GM18508 (cell line): ENCODE measurements at regions not wholly inside any gene's neighbourhood (a gene's known extent, or its start where the extent isn't known, plus 50 kb on each side); places are given as distances from the start of the nearest gene placed in this dataset.

Experiments used
- ATAC-seq: cut with Tn5 transposase; IDR thresholded peaks from one replicate; pipeline ENCODE4 v1.9.1; 2021; ENCODE audit warnings: moderate number of reproducible peaks; ENCODE audit not compliant: insufficient read depth, unreplicated experiment

DNA sequence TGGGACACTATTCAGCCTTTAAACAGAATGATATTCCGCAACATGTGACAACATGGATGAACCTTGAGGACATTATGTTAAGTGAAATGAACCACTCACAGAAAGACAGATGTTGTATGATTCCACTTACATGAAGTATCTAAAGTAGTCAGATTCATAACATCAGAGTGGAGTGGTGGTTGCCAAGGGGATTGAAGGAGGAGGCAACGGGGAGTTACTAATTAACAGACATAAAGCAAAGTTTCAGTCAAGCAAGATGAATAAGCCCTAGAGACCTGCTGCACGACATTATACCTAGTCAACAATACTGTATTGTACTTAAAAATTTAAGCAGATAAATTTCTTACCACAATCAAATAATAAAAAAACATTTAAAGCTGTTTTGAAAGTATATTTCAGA, 105.0 kb upstream of the NR0B1 start:
- peak; percentile 48 for ATAC-seq

DNA sequence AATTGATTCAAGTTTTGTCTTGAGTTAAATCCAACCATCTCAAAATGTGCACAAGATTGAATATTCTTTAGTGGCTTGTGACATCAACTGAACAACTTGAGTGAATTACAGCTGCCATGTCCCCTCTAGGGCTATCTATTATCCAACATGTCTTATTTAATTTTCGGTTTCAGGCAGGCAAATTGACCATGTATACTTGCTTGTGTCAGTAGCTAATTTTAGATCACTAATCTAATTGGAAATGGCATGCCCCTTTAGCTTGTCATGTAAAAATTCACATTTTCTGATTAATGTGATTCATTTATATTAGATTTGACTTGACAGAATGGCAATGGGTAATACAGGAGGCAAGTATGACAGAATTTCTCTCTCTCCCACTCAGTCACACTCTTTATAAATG, 93.2 kb upstream of the NR0B1 start:
- ATAC-seq = no peak

DNA sequence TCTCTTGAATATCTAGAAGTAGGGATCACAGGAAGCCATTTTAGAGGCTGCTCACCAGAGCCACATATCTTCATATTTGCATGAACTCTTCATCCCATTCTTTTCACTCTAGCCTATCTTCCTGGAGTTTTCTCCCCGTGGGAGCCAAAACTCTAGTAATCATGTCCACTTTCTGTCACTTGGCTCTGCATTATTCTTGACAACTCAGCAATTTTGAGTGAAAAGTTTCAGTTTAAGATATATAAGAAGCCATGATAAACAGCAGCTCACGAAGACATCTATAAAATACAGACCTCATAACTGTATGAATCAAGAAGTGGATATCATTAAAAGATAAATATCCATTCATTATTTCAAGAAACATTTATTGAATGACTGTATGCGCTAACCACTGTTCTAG, 79.1 kb upstream of the NR0B1 start:
- ATAC-seq = no peak

DNA sequence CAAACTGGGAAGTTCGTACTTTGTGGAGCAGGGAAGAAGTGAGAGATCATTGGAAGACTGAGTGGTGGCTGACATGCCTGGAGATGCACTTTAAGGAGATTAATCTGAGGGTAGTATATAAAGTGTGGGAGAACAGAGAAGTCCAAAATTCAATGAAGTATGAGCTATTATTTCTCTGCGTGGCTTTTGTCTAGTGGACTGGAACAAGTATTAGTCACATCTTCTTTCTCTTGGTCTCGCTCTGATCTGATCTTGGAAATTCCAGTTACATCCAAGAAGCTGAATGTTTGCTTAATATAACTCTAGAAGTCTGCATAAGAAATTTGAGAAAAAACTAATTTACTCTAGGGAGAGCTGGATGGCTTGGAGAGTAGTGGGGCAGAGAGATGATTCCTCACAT, 64.8 kb upstream of the NR0B1 start:
- ATAC-seq = no peak

DNA sequence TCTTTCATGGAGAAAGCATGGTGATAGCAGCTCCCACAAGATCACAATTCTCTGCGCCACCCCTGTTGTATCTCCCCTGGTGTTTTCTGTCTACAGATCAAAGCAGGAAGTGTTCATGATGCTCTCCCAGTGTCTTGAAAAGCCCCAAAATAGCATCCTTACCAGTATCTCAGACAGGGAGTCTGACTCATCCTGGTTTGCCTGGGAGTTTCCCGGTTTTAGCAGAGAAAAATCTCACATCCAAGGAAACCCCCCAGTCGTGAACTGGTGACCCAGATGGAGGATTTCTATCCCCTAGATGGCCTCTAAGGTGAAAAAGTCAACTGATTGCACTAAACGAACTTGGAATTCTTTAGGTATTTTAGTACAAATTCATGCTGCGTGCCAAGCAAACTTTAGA, 64.3 kb upstream of the NR0B1 start:
- ATAC-seq = no peak

DNA sequence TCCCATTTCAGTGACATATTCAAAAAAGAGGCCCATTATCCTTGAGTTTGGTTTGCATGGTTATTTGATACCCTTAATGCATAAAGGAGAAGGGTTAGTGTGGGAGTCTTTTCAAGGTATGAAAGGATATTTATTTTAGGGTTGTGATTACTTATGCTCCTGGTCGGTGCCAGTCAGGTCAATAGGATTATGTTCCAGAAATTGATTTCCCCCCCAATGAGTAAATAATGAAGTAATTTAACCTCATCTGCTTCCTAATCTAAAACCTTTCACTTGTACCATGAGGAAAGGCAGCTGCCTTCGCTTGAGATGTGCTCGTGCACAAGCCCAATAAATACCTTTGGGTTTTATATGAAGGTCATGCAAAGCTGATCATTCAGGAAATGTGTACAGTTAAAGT, 55.0 kb upstream of the NR0B1 start:
- no peak for ATAC-seq
